Activated T-helper 2 cell treated with anti-CD3 and anti-CD28 coated beads, Interferon-gamma antibody, Interleukin-2, Interleukin-4, amounts not matched to agents 10 μg/mL and 5 μg/mL and 100 μg/mL, durations not matched to agents 14 hours and 24 hours and 36 hours (primary cell): ENCODE measurements at regions not wholly inside any gene's neighbourhood (a gene's known extent, or its start where the extent isn't known, plus 50 kb on each side); places are given as distances from the start of the nearest gene placed in this dataset.

Experiments
- DNase-seq: peaks from one replicate; pipeline ENCODE4 v3.0.0; 2021; ENCODE audit warnings: low spot score
- H3K27ac Mint-ChIP-seq: one replicate; pipeline ENCODE4 v1.8.0; 2021; ENCODE audit warnings: mixed read lengths
- H3K27me3 Mint-ChIP-seq: one replicate; pipeline ENCODE4 v1.8.0; 2021; ENCODE audit warnings: low read depth, mixed read lengths
- H3K36me3 Mint-ChIP-seq: one replicate; pipeline ENCODE4 v1.8.0; 2021; ENCODE audit warnings: low read depth, mixed read lengths
- H3K4me1 Mint-ChIP-seq: one replicate; pipeline ENCODE4 v1.8.0; 2021; ENCODE audit warnings: low read depth, mixed read lengths
- H3K4me3 Mint-ChIP-seq: one replicate; pipeline ENCODE4 v1.8.0; 2021; ENCODE audit warnings: low read depth, mild to moderate bottlenecking, moderate library complexity, mixed read lengths
- H3K9me3 Mint-ChIP-seq: one replicate; pipeline ENCODE4 v1.8.0; 2021; ENCODE audit warnings: mixed read lengths
- intact Hi-C: fragments of 100-400 bp; cut with micrococcal nuclease; formaldehyde crosslinking; loops from one replicate; pipeline ENCODE4 v1.15.1; 2023

DNA sequence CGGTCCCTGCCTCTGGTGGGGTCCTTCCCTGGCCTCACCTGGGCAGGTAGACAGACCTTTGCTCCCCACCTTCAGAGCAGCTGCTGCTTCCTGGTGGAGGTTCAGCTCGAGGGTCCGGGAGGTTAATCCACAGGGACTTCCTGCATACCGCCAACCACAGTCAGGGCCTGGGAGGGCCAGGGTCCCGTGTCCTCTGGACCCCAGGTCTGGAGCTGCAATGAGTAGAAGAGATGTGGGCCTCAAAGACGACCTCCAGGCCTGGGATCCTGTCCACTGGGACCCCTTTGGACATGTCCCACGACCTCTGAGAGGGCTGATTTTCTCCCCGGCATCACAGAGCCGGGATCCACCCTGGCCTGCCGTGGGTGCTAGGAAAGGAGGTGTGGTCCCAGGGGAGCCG, 223.3 kb upstream of the TCERG1L start:
- intact Hi-C loops = no loop called here
- H3K9me3 Mint-ChIP-seq = no peaks in the 10 kb centered on the region
- H3K27ac Mint-ChIP-seq = no peak overlapping the region
- no peak overlapping the region for H3K4me3 Mint-ChIP-seq
- no peaks in the 10 kb centered on the region for H3K4me1 Mint-ChIP-seq
- no peak for DNase-seq
- no peaks in the 10 kb centered on the region for H3K36me3 Mint-ChIP-seq
- no peaks in the 10 kb centered on the region for H3K27me3 Mint-ChIP-seq

DNA sequence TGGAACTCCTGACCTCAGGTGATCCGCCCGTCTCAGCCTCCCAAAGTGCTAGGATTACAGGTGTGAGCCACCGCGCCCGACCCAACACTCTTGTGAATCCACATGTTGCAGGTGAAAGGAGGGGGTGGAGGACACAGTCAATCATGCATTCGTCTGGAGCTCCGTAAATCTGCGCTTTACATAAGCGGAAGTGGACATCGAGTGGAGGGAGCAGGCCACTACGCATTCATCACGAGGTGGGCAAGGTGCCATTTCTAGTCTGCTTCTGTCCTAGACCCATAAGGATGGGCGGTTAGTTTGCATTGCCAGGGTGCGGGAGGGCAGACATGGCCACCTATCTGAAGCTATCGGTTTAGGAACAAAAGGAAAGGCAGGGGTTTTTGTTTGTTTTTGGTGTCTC, 225.2 kb upstream of the TCERG1L start:
- no peaks in the 10 kb centered on the region for H3K36me3 Mint-ChIP-seq
- no peaks in the 10 kb centered on the region for H3K9me3 Mint-ChIP-seq
- H3K4me3 Mint-ChIP-seq = no peak overlapping the region
- DNase-seq = no peak
- H3K27ac Mint-ChIP-seq = no peak overlapping the region
- H3K4me1 Mint-ChIP-seq = no peaks in the 10 kb centered on the region
- intact Hi-C loops = no loop called here
- no peaks in the 10 kb centered on the region for H3K27me3 Mint-ChIP-seq

DNA sequence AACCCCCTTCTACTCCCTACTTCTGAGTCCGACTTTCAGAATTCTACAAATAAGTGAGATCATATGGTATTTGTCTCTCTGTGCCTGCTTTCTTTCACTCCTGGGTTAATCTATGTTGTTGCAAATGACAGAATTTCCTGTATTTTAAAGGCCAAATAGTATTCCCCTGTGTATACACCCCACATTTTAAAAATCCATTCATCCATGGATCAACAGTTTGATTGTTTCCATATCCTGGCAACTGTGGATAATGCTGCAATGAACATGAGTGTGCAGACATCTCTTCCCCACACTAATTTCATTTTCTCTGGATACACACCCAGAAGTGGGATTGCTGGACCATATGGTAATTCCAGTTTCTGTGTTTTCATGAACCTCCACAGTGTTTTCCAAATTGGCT, 225.8 kb upstream of the TCERG1L start:
- Mint-ChIP-seq H3K9me3 (no peaks in the 10 kb centered on the region), H3K4me1 (no peaks in the 10 kb centered on the region), H3K27ac (no peak overlapping the region), H3K27me3 (no peaks in the 10 kb centered on the region), H3K4me3 (no peak overlapping the region), H3K36me3 (no peaks in the 10 kb centered on the region)
- intact Hi-C loops = no loop called here
- no peak for DNase-seq

DNA sequence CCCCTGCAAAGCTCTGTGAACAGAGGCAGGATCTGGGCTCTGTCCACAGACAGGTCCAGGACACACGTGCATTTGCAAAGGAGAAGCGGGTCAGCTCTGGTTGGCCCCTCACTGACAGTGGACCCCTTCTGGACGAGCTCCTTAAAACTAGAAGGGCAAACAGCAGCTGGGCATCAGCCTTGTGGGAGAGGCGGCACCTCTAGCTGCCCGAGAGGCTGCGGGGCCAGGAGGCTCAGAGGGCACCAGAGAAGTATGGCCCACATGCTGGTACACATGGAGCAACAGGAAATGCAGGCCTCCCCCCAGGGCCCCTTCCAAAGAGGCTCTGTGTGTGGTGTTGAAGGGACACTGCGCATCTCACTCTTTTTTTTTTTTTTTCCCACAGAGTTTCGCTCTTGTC, 233.0 kb upstream of the TCERG1L start:
- intact Hi-C loops = no loop called here
- H3K4me3 Mint-ChIP-seq = no peak overlapping the region
- H3K27me3 Mint-ChIP-seq = no peaks in the 10 kb centered on the region

DNA sequence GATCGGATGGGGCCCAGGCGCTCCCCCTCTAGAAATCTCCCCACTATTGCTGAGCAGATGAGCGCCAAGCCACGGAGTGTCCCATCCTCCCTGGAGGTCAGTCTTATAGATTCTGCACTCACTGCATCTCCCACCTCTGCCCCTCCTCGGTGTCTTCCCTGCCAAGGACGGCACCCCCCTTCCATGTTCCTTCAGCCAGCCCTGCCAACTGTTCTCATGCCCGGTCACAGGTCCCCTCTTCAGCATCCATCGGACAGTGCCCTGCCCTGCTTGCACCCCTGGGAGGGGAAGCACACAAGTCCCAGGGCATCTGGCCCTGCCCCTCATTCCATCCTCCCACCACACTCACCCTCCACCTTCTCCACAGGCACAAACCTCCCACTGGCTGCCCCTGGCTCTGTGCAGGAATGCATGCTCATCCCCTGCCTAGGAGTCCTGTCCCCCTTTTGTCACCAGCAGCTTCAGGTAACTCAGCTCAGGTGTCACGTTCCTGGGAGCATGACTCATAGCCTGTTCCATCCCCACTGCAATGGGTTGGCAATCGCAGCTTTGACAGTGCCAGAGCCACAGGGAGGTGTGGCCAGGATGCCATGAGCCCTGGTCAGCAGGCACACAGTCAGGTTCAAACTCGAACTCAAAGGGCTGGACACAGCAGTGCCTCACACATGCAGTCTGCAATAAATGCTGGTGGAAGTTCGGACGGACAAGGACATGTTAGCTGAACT, 234.7 kb upstream of the TCERG1L start:
- Mint-ChIP-seq H3K9me3 (no peaks in the 10 kb centered on the region), H3K27ac (no peak overlapping the region), H3K4me3 (no peak overlapping the region), H3K36me3 (no peaks in the 10 kb centered on the region), H3K4me1 (no peaks in the 10 kb centered on the region), H3K27me3 (no peaks in the 10 kb centered on the region)
- no peak for DNase-seq
- intact Hi-C loops = no loop called here

More for the DNA sequence above, 233.0 kb upstream of the TCERG1L start:
- Mint-ChIP-seq H3K9me3 (no peaks in the 10 kb centered on the region), H3K4me1 (no peaks in the 10 kb centered on the region), H3K27ac (no peak overlapping the region), H3K36me3 (no peaks in the 10 kb centered on the region)
- DNase-seq = no peak

DNA sequence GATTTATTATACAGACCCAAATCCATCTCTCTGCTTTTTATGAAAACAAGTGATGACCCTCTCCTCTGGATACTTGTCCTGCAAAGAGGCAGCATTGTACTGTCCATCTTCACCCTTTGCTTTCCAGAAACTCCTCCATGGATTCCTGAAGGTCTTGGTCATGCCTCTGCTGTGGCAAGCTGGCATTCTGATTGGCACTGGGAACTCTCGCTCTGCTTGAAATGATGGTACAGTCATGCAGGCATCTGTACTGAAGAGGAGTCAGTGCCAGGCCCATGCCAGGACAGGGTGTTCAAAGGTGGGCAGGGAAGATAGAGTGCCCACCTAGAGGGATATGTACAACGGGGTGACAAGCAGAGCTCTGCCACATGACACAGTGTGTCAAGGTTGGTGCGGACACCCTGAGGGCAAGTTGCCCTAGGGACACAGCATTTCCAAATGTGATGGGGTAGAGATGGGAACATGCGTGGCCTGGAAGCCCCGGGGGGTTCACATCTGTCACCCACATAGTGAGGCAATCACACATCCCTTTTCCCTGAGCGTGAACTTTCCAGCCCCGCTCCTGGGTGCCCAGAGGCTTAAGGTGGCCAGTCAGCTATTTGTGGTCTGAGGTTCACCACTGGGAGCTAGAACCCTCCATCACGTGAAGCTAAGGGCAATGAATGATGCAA, 235.7 kb upstream of the TCERG1L start:
- Mint-ChIP-seq H3K9me3 (no peaks in the 10 kb centered on the region), H3K27ac (no peak overlapping the region), H3K27me3 (no peaks in the 10 kb centered on the region), H3K36me3 (no peaks in the 10 kb centered on the region), H3K4me3 (no peak overlapping the region), H3K4me1 (no peaks in the 10 kb centered on the region)
- intact Hi-C loops = no loop called here
- DNase-seq = no peak

DNA sequence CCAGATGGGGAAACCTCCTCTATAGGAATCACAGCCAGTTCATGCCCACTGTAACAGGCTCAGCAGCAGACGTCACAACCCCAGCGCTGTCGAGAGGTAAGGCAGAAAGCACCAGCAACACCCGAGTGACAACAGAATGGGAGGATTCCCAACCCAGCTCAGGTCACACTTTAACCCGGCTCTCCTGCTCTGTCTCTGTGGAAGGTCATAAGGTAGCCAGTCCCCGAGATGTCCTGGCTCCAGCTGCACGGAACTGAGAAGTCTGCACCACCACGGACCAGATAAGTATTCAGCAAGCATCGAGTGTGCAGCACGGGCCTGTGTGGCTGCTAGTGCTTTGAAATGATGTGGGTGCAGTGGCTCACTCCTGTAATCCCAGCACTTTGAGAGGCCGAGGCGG, 236.7 kb upstream of the TCERG1L start:
- Mint-ChIP-seq H3K27me3 (no peaks in the 10 kb centered on the region), H3K9me3 (no peaks in the 10 kb centered on the region), H3K4me1 (no peaks in the 10 kb centered on the region), H3K27ac (no peak overlapping the region), H3K36me3 (no peaks in the 10 kb centered on the region), H3K4me3 (no peak overlapping the region)
- intact Hi-C loops = no loop called here
- DNase-seq = no peak

DNA sequence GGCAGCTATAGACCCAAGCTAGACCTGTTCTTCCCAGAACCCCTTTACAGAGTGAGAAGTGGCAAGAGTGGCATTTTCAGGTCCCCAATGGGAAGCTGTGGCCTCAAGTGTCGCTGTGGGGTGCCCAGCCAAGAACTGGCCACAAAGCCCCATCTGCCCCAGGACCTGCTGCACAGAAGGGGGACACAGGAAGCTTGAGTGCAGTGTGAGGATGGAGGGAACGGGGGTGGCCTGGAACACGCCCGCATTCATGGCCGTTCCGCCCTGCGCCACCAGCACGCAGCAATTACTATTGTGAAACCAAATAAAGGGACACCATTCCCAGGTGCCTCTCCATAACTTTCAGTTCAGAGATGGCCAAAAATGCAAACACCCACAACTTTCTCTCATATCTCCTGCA, 237.6 kb upstream of the TCERG1L start:
- Mint-ChIP-seq H3K27me3 (no peaks in the 10 kb centered on the region), H3K4me1 (no peaks in the 10 kb centered on the region), H3K9me3 (no peaks in the 10 kb centered on the region), H3K4me3 (no peak overlapping the region), H3K27ac (no peak overlapping the region), H3K36me3 (no peaks in the 10 kb centered on the region)
- no peak for DNase-seq
- intact Hi-C loops = no loop called here

DNA sequence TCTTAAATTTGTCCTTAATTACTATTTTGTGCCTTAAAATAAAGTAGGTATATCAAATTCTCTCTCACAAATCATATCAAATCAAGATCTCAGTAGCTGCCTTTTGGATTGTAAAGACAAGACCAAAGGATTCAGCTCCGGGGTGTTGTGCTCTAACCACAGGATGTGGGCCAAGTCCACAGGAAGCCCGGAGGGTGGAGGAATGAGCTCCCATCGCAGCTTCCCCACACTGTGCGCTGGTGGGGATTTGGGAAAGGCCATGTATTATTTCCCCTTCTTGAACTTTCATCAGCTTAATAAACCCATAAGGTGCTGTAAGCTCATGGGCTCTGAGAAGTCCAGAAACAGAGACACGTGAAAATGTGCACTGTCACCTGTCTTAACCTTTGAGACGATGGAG, 241.6 kb upstream of the TCERG1L start:
- no peaks in the 10 kb centered on the region for H3K36me3 Mint-ChIP-seq
- no peak overlapping the region for H3K27ac Mint-ChIP-seq
- no peaks in the 10 kb centered on the region for H3K9me3 Mint-ChIP-seq
- H3K27me3 Mint-ChIP-seq = no peaks in the 10 kb centered on the region
- intact Hi-C loops = no loop called here
- H3K4me1 Mint-ChIP-seq = no peaks in the 10 kb centered on the region
- DNase-seq = no peak
- no peak overlapping the region for H3K4me3 Mint-ChIP-seq

DNA sequence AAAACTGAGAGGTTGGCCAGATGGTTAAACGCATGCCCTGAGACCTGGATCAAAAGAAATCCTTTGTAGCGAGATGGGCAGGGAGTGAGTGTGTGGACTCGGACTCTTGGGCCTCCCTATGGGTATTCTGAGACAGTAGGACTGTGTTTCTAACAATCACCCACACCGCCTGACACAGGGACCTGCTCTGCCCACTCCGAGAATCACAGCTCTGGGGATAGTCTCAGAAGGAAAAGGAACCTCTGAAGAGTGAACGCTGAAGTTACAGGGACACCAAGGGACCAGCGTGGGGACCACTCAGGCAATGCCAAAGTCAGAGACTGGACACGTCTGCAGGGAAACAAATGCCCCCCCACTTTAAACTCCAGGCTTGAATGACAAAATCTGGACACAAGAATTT, 242.1 kb upstream of the TCERG1L start:
- intact Hi-C loops = no loop called here
- no peaks in the 10 kb centered on the region for H3K9me3 Mint-ChIP-seq
- no peak overlapping the region for H3K27ac Mint-ChIP-seq
- no peaks in the 10 kb centered on the region for H3K36me3 Mint-ChIP-seq
- no peaks in the 10 kb centered on the region for H3K27me3 Mint-ChIP-seq
- no peaks in the 10 kb centered on the region for H3K4me1 Mint-ChIP-seq
- H3K4me3 Mint-ChIP-seq = no peak overlapping the region
- no peak for DNase-seq

DNA sequence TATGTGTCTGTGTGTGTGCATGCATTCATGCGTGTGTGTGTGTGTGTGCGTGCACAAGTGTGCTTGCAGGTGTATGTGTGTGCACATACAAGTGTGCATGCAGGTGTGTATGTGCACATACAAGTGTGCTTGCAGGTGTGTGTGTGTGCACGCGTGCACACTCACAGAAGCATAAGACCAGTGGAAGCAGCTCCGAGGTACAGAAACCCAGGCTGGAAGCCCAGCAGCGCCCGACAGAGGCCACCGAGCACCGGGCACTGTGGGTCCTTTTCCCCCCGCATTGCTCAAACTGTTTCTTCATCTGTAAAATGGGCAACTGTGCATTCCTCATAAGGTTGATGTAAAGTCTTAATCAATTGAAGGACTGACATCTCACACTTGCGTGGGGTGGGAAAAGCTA, 243.3 kb upstream of the TCERG1L start:
- H3K4me1 Mint-ChIP-seq = no peaks in the 10 kb centered on the region
- intact Hi-C loops = no loop called here
- H3K4me3 Mint-ChIP-seq = no peak overlapping the region
- no peak overlapping the region for H3K27ac Mint-ChIP-seq
- H3K36me3 Mint-ChIP-seq = no peaks in the 10 kb centered on the region
- no peaks in the 10 kb centered on the region for H3K27me3 Mint-ChIP-seq
- no peaks in the 10 kb centered on the region for H3K9me3 Mint-ChIP-seq
- no peak for DNase-seq

DNA sequence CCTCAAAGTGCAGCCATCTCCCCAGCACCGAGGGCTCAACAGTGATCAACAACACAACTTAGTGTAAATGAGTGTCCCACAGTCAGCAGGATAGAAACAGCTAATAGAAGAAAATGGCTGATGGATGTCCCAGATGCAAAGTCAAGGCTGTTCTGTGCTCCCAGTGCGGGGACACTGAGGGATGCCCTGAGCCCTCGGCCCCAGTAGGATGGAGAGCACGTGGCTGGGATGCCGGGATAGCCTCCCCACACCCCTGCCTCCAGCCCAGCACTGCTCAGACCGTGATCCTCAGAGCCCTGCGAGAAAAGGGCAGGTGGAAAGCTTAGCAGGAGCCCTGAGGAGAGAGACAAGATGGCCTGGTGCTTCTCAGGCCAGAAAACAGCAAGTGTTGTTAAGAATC, 243.9 kb upstream of the TCERG1L start:
- no peaks in the 10 kb centered on the region for H3K4me1 Mint-ChIP-seq
- H3K27me3 Mint-ChIP-seq = no peaks in the 10 kb centered on the region
- intact Hi-C loops = no loop called here
- no peaks in the 10 kb centered on the region for H3K9me3 Mint-ChIP-seq
- H3K4me3 Mint-ChIP-seq = no peak overlapping the region
- no peak for DNase-seq
- H3K36me3 Mint-ChIP-seq = no peaks in the 10 kb centered on the region
- no peak overlapping the region for H3K27ac Mint-ChIP-seq

DNA sequence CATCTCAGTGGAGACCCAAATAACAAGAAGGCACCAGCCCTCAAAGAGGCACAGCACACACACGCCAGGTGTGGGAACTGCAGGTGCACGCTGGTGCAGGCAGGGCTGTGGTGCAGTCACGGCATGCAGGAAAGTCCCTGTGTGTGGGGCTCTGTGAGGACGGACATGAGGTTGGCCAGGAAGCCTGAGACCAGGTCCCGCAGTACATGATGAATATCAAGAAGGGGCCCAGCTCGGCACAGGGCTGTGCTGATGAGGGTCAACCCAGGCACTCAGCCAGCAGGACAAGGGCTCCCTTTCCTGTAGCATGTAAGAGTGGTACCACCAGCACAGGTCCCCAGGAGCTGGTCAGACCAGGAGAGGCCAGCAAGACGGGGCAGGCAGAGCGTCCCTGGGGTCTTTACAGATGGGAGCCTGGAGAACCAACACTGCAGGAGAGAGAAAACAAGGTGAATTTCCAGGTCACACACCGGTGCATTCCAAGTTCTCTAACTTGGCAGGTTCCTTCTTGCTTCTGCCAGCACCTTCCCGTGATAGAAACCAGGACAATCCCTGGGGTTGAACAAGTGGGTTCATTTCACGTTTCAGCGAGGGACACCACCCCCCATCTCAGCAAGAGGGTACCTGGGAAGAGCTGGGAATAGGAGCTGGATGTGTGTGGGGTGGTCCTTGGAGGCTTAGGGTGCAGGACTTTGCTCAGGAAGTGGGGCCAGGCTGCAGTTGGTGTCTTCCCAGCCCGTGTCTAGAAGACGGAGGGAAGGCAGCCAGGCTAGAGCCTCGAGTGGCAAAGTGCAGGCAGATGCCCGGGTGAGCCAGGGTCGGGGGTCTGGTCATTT, 244.8 kb upstream of the TCERG1L start:
- Mint-ChIP-seq H3K27ac (no peak overlapping the region), H3K27me3 (no peaks in the 10 kb centered on the region), H3K9me3 (no peaks in the 10 kb centered on the region), H3K4me3 (no peak overlapping the region), H3K4me1 (no peaks in the 10 kb centered on the region), H3K36me3 (no peaks in the 10 kb centered on the region)
- no peak for DNase-seq
- intact Hi-C loops = no loop called here
